ENCODE measurements at regions not wholly inside any gene's neighbourhood (a gene's known extent, or its start where the extent isn't known, plus 50 kb on each side); places are given as distances from the start of the nearest gene placed in this dataset.

- H3K4me3 ChIP-seq (ENCODE audit: low read length): no peak overlapping the region
- H3K27me3 ChIP-seq (ENCODE audit: low read depth, low read length): peaks cover 10% of the 10 kb centered on the region; the same call in 1 of the 2 replicates
- no peaks in the 10 kb centered on the region for H4K20me1 ChIP-seq (ENCODE audit: insufficient read depth, low read length)
- H3K9me3 ChIP-seq (ENCODE audit: insufficient read depth, low read length): no peaks in the 10 kb centered on the region
- no peak overlapping the region for H3K9ac ChIP-seq (ENCODE audit: low read length)
- no peak overlapping the region for H3K27ac ChIP-seq (ENCODE audit: low read length)
- no peaks in the 10 kb centered on the region for H3K4me1 ChIP-seq (ENCODE audit: low read length)
- no peak overlapping the region for H3K4me2 ChIP-seq (ENCODE audit: low read length)
- H3K36me3 ChIP-seq (replicated peaks; ENCODE audit: low read depth, low read length): no peaks in the 10 kb centered on the region
- H2AFZ ChIP-seq (ENCODE audit: low read depth, low read length): no peak overlapping the region
- TF ChIP-seq EZH2phosphoT487 (IDR thresholded peaks at IDR 0.05; ENCODE audit: low read depth) (no peak), CTCF (IDR thresholded peaks at IDR 0.05; ENCODE audit: low read depth, low read length) (no peak)
- H3K79me2 ChIP-seq (ENCODE audit: low read length): no peaks in the 10 kb centered on the region
Measured at GRCh38 chr17:77651988-77652387, 306.5 kb upstream of the TNRC6C start.

- H3K27me3 ChIP-seq (ENCODE audit: low read depth, low read length): peaks cover 19% of the 10 kb centered on the region; the same call in 1 of the 2 replicates
- H3K4me2 ChIP-seq (ENCODE audit: low read length): no peak overlapping the region
- H3K36me3 ChIP-seq (replicated peaks; ENCODE audit: low read depth, low read length): no peaks in the 10 kb centered on the region
- no peak overlapping the region for H3K9ac ChIP-seq (ENCODE audit: low read length)
- no peaks in the 10 kb centered on the region for H4K20me1 ChIP-seq (ENCODE audit: insufficient read depth, low read length)
- no peaks in the 10 kb centered on the region for H3K79me2 ChIP-seq (ENCODE audit: low read length)
- no peak overlapping the region for H3K27ac ChIP-seq (ENCODE audit: low read length)
- H3K4me1 ChIP-seq (ENCODE audit: low read length): no peaks in the 10 kb centered on the region
- H3K9me3 ChIP-seq (ENCODE audit: insufficient read depth, low read length): no peaks in the 10 kb centered on the region
- no peak overlapping the region for H3K4me3 ChIP-seq (ENCODE audit: low read length)
- no peak overlapping the region for H2AFZ ChIP-seq (ENCODE audit: low read depth, low read length)
- TF ChIP-seq CTCF (IDR thresholded peaks at IDR 0.05; ENCODE audit: low read depth, low read length) (no peak), EZH2phosphoT487 (IDR thresholded peaks at IDR 0.05; ENCODE audit: low read depth) (no peak)
Measured at GRCh38 chr17:77654296-77654695, 304.2 kb upstream of the TNRC6C start.

GRCh38 chr17:77654850-77655249, 303.7 kb upstream of the TNRC6C start:
- Histone ChIP-seq H3K4me2 (ENCODE audit: low read length) (no peak overlapping the region), H2AFZ (ENCODE audit: low read depth, low read length) (no peak overlapping the region), H4K20me1 (ENCODE audit: insufficient read depth, low read length) (no peaks in the 10 kb centered on the region), H3K4me3 (ENCODE audit: low read length) (no peak overlapping the region), H3K27ac (ENCODE audit: low read length) (no peak overlapping the region), H3K9ac (ENCODE audit: low read length) (no peak overlapping the region), H3K79me2 (ENCODE audit: low read length) (no peaks in the 10 kb centered on the region), H3K4me1 (ENCODE audit: low read length) (no peaks in the 10 kb centered on the region), H3K9me3 (ENCODE audit: insufficient read depth, low read length) (no peaks in the 10 kb centered on the region), H3K27me3 (ENCODE audit: low read depth, low read length) (peaks cover 19% of the 10 kb centered on the region; the same call in 1 of the 2 replicates), H3K36me3 (replicated peaks; ENCODE audit: low read depth, low read length) (no peaks in the 10 kb centered on the region)
- no peak for TF ChIP-seq CTCF (IDR thresholded peaks at IDR 0.05; ENCODE audit: low read depth, low read length)
- TF ChIP-seq EZH2phosphoT487 (IDR thresholded peaks at IDR 0.05; ENCODE audit: low read depth): no peak

GRCh38 chr17:77656054-77656453, 302.4 kb upstream of the TNRC6C start:
- no peak overlapping the region for H3K4me2 ChIP-seq (ENCODE audit: low read length)
- no peak for TF ChIP-seq CTCF (IDR thresholded peaks at IDR 0.05; ENCODE audit: low read depth, low read length)
- TF ChIP-seq EZH2phosphoT487 (IDR thresholded peaks at IDR 0.05; ENCODE audit: low read depth): no peak
- H3K27me3 ChIP-seq (ENCODE audit: low read depth, low read length): peaks cover 19% of the 10 kb centered on the region; the same call in 1 of the 2 replicates

More at GRCh38 chr17:77656054-77656453, 302.4 kb upstream of the TNRC6C start:
- Histone ChIP-seq H3K9ac (ENCODE audit: low read length) (no peak overlapping the region), H2AFZ (ENCODE audit: low read depth, low read length) (no peak overlapping the region), H3K79me2 (ENCODE audit: low read length) (no peaks in the 10 kb centered on the region), H3K36me3 (replicated peaks; ENCODE audit: low read depth, low read length) (no peaks in the 10 kb centered on the region), H4K20me1 (ENCODE audit: insufficient read depth, low read length) (no peaks in the 10 kb centered on the region), H3K4me3 (ENCODE audit: low read length) (no peak overlapping the region), H3K27ac (ENCODE audit: low read length) (no peak overlapping the region), H3K4me1 (ENCODE audit: low read length) (no peaks in the 10 kb centered on the region), H3K9me3 (ENCODE audit: insufficient read depth, low read length) (no peaks in the 10 kb centered on the region)

Measured in OCI-LY3 (cell line).